Osteocyte (in vitro differentiated cells): ENCODE measurements at regions not wholly inside any gene's neighbourhood (a gene's known extent, or its start where the extent isn't known, plus 50 kb on each side); places are given as distances from the start of the nearest gene placed in this dataset.
A peak's percentile ranks its signal among the peaks of the same experiment; 100 is the strongest.

Source experiments
- DNase-seq: peaks from one replicate; pipeline ENCODE4 v3.0.0; 2021; ENCODE audit warnings: mixed read lengths; ENCODE audit not compliant: unreplicated experiment; ENCODE audit errors: extremely low spot score
- H3K27ac Mint-ChIP-seq: one replicate; pipeline ENCODE4 v1.8.0; 2021; ENCODE audit warnings: mild to moderate bottlenecking, mixed read lengths; ENCODE audit not compliant: unreplicated experiment
- H3K27me3 Mint-ChIP-seq: one replicate; pipeline ENCODE4 v1.8.0; 2021; ENCODE audit warnings: mixed read lengths; ENCODE audit not compliant: unreplicated experiment
- H3K36me3 Mint-ChIP-seq: one replicate; pipeline ENCODE4 v1.8.0; 2021; ENCODE audit warnings: mixed read lengths; ENCODE audit not compliant: unreplicated experiment
- H3K4me1 Mint-ChIP-seq: one replicate; pipeline ENCODE4 v1.8.0; 2021; ENCODE audit warnings: mixed read lengths; ENCODE audit not compliant: unreplicated experiment
- H3K4me3 Mint-ChIP-seq: one replicate; pipeline ENCODE4 v1.8.0; 2021; ENCODE audit warnings: mild to moderate bottlenecking, moderate library complexity, mixed read lengths; ENCODE audit not compliant: unreplicated experiment
- H3K9me3 Mint-ChIP-seq: one replicate; pipeline ENCODE4 v1.8.0; 2021; ENCODE audit warnings: mixed read lengths; ENCODE audit not compliant: unreplicated experiment
- TF ChIP-seq, protein P1 (sequence below): fragments of 200-600 bp; sonication (generic); IDR thresholded peaks from 2 replicates; pipeline ENCODE4 v1.5.0; 2021; ENCODE audit warnings: antibody characterized with exemption, mild to moderate bottlenecking, moderate library complexity

DNA sequence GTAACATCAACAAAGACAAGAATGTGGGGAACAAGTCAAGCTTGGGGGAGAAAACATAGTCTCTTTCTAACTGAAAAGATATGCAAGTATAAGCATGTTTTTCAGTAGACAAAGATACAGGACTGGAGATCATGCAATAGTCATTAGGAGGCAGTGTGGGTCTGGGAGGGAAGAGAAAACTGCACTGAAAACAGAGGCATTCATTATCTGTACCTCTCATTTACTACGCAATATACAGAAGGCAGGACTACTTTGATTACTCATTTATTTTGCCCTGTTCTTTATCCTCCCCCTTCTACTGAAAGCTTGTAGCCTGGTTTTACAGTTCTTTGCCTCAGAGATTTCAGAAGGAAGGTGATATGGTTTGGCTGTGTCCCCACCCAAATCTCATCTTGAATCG lies 341.2 kb downstream of the CRPPA start:
- H3K36me3 Mint-ChIP-seq, result no peaks in the 10 kb centered on the region
- H3K4me3 Mint-ChIP-seq, result no peak overlapping the region
- no peaks in the 10 kb centered on the region for H3K27me3 Mint-ChIP-seq
- TF ChIP-seq, protein P1, sequence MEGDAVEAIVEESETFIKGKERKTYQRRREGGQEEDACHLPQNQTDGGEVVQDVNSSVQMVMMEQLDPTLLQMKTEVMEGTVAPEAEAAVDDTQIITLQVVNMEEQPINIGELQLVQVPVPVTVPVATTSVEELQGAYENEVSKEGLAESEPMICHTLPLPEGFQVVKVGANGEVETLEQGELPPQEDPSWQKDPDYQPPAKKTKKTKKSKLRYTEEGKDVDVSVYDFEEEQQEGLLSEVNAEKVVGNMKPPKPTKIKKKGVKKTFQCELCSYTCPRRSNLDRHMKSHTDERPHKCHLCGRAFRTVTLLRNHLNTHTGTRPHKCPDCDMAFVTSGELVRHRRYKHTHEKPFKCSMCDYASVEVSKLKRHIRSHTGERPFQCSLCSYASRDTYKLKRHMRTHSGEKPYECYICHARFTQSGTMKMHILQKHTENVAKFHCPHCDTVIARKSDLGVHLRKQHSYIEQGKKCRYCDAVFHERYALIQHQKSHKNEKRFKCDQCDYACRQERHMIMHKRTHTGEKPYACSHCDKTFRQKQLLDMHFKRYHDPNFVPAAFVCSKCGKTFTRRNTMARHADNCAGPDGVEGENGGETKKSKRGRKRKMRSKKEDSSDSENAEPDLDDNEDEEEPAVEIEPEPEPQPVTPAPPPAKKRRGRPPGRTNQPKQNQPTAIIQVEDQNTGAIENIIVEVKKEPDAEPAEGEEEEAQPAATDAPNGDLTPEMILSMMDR, result no peak
- H3K4me1 Mint-ChIP-seq, result peaks cover 5% of the 10 kb centered on the region
- no peaks in the 10 kb centered on the region for H3K9me3 Mint-ChIP-seq
- no peak for DNase-seq
- no peak overlapping the region for H3K27ac Mint-ChIP-seq

DNA sequence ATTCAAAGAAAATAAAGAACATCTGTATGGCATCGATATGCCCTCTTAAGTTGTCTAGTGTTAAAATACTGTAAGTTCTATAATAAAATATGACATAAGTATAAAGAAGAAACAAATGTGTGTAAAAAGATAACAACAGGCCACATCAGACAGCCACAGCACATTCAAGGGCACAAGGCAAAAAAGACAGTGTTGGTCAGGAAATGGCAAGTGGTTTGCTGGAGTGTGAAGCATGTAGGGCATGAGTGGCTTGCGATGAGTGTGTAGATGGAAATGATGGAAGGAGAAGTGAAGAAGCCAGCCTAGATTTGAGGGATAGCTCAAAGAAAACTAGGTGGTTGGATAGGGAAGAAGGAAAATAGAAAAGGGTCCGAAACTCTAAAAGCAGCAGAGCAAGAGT lies 341.6 kb downstream of the CRPPA start:
- TF ChIP-seq, protein P1, result no peak
- Mint-ChIP-seq H3K36me3 (no peaks in the 10 kb centered on the region), H3K4me1 (peaks cover 5% of the 10 kb centered on the region), H3K27ac (no peak overlapping the region), H3K27me3 (no peaks in the 10 kb centered on the region), H3K9me3 (no peaks in the 10 kb centered on the region), H3K4me3 (no peak overlapping the region)
- no peak for DNase-seq

DNA sequence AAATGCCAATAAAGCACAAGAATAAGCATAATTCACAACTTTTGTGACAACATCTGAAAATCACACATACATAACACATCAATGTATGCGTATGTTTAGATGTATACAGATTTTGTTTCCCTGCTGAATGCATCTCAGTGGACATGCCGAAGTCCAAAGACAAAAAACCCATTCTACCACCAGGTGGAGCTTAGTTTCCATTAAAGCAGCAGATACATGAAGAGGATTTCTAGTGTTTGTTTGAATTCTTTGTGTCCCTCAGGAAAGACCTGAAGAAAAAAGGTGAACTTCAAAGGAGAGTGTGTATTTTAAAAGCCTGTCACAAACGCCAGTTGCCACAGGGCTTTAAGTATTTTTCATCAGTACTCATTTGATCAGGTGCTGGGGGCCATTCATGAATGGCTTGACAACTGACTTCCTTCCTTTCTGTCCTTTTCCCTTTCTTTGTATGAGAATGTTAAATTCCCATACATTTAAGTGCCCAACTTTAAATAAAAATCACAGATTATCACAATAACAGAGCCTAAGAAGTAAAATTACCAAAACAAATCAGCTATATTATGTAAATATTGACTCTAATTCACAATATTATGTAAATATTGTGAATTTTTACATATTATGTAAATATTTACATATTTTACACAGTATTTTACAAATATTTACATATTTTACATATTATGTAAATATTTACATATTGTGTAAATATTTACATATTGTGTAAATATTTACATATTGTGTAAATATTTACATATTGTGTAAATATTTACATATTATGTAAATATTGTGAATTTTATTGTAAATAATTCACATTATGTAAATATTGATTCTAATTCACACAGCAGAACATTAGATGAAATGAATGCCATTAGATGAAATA lies 343.0 kb downstream of the CRPPA start:
- DNase-seq, result no peak
- H3K4me1 Mint-ChIP-seq, result no peaks in the 10 kb centered on the region
- H3K4me3 Mint-ChIP-seq, result no peak overlapping the region
- H3K27me3 Mint-ChIP-seq, result no peaks in the 10 kb centered on the region
- TF ChIP-seq, protein P1, result peak; percentile 89
- no peak overlapping the region for H3K27ac Mint-ChIP-seq
- H3K36me3 Mint-ChIP-seq, result no peaks in the 10 kb centered on the region
- H3K9me3 Mint-ChIP-seq, result no peaks in the 10 kb centered on the region

DNA sequence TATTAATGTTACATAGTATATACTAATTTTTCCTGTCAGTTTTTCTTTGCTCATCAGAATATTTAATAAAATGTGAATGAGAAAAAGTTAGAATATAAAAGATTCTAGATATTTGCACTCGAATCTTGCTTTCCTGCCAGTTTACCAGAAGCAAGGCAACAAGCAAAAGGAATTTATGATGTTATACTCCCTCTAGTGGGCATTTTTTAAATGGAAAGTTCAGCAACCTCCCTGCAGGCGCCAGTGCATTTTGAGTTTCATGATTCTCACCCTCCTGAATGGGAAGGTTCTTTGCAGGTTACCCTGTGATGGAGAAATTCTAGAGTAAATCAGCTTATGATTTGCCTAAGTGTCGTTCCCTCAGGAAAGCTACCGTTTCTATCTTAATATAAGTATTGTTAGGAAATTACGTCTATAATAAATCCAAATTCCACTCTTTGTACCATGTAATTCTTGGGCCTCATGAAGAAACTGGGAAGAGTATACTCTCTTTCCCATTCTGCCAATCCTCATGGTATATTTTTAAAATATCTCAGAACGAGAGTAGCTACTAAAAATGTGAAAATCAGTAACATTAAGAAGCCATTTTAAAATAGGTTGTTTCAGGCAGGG lies 350.0 kb downstream of the CRPPA start:
- H3K4me1 Mint-ChIP-seq, result peaks cover 16% of the 10 kb centered on the region
- DNase-seq, result no peak
- H3K27ac Mint-ChIP-seq, result no peak overlapping the region
- TF ChIP-seq, protein P1, result peak; percentile 83
- no peaks in the 10 kb centered on the region for H3K9me3 Mint-ChIP-seq
- H3K27me3 Mint-ChIP-seq, result no peaks in the 10 kb centered on the region
- no peak overlapping the region for H3K4me3 Mint-ChIP-seq
- no peaks in the 10 kb centered on the region for H3K36me3 Mint-ChIP-seq

DNA sequence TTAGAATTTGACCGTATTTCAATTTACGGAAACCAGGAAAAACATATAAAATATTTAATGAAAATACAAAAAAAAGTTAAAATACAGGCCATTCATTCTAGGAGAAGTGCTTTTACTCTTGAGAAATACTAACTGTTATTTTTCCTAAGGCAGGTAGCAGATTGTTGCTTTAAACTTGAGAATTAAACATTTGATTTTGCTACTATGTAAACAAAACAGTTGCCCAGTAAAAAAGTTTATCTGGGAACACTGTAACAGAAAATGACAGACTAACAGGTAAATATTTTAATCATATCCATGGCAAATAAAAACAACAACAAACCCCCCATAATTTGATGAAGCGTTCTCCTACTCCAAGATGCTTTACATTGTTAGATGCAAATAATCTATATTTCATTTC lies 350.5 kb downstream of the CRPPA start:
- H3K36me3 Mint-ChIP-seq, result no peaks in the 10 kb centered on the region
- H3K4me3 Mint-ChIP-seq, result no peak overlapping the region
- H3K9me3 Mint-ChIP-seq, result no peaks in the 10 kb centered on the region
- no peaks in the 10 kb centered on the region for H3K27me3 Mint-ChIP-seq
- no peak for DNase-seq
- no peak overlapping the region for H3K27ac Mint-ChIP-seq
- peaks cover 21% of the 10 kb centered on the region for H3K4me1 Mint-ChIP-seq
- TF ChIP-seq, protein P1, result no peak
